Neutrophil (primary cell): ENCODE measurements at regions not wholly inside any gene's neighbourhood (a gene's known extent, or its start where the extent isn't known, plus 50 kb on each side); places are given as distances from the start of the nearest gene placed in this dataset.
"Not testable (repeated sequence)": the region's sequence is repeated elsewhere in the genome, so short reads cannot be mapped to it uniquely, and the experiment has no call there.

Source experiments
- H3K27ac ChIP-seq: fragments of 200-600 bp; sonication (generic); 2 replicates; pipeline ENCODE4 v1.5.1; 2016; ENCODE audit warnings: mild to moderate bottlenecking, moderate library complexity
- H3K27me3 ChIP-seq: fragments of 200-600 bp; sonication (generic); 2 replicates; pipeline ENCODE4 v1.6.0; 2016; ENCODE audit warnings: mild to moderate bottlenecking
- H3K36me3 ChIP-seq: fragments of 200-600 bp; sonication (generic); 2 replicates; pipeline ENCODE4 v1.5.1; 2017
- H3K4me1 ChIP-seq, 2 experiments: fragments of 200-600 bp in 1 of 2; sonication (generic) in 1 of 2; 1 replicate in 1 of 2; 2 replicates in 1 of 2; pipeline versions ENCODE4 v1.5.1 to v1.6.1; 2013 to 2016; ENCODE audit warnings: low read depth in 1 of 2, low read length in 1 of 2, mild to moderate bottlenecking in 1 of 2, moderate library complexity in 1 of 2; ENCODE audit not compliant: control insufficient read depth in 1 of 2, insufficient read depth in 1 of 2
- H3K4me3 ChIP-seq, 2 experiments: fragments of 200-600 bp in 1 of 2; sonication (generic) in 1 of 2; 1 replicate in 1 of 2; 2 replicates in 1 of 2; pipeline ENCODE4 v1.5.1; 2013 to 2016; ENCODE audit warnings: low read depth in 1 of 2, low read length in 1 of 2, mild to moderate bottlenecking in 1 of 2, moderate library complexity in 1 of 2
- H3K9me3 ChIP-seq: fragments of 200-600 bp; sonication (generic); 2 replicates; pipeline ENCODE4 v1.5.1; 2016
- TF ChIP-seq, protein P1 (sequence below): fragments of 200-600 bp; sonication (generic); IDR thresholded peaks from 2 replicates; pipeline ENCODE4 v1.5.1; 2016; ENCODE audit warnings: antibody characterized with exemption

DNA sequence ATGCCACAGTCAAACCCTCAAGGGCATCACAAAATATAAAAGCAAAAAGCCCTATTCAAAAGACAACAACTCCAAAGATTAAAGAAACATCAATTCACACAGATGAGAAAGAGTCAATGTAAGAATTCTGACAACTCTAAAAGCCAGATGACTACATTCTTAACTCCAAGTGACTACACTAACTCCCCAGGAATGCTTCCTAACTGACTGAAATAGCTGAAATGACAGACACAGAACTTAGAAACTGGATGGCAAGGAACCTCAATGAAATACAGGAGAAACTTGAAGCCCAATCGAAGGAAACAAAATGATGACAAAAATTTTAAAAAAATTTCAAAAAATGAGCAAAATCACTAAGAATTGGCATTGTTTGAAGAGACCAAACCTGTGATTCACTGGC, 1047.6 kb upstream of the PCDH10 start:
- no peaks in the 10 kb centered on the region for H3K27me3 ChIP-seq
- H3K9me3 ChIP-seq = no peaks in the 10 kb centered on the region
- no peak overlapping the region for H3K27ac ChIP-seq
- TF ChIP-seq, protein P1, sequence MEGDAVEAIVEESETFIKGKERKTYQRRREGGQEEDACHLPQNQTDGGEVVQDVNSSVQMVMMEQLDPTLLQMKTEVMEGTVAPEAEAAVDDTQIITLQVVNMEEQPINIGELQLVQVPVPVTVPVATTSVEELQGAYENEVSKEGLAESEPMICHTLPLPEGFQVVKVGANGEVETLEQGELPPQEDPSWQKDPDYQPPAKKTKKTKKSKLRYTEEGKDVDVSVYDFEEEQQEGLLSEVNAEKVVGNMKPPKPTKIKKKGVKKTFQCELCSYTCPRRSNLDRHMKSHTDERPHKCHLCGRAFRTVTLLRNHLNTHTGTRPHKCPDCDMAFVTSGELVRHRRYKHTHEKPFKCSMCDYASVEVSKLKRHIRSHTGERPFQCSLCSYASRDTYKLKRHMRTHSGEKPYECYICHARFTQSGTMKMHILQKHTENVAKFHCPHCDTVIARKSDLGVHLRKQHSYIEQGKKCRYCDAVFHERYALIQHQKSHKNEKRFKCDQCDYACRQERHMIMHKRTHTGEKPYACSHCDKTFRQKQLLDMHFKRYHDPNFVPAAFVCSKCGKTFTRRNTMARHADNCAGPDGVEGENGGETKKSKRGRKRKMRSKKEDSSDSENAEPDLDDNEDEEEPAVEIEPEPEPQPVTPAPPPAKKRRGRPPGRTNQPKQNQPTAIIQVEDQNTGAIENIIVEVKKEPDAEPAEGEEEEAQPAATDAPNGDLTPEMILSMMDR = no peak
- no peaks in the 10 kb centered on the region for H3K36me3 ChIP-seq
- no peaks in the 10 kb centered on the region for H3K4me1 ChIP-seq
- H3K4me3 ChIP-seq = no peak overlapping the region

DNA sequence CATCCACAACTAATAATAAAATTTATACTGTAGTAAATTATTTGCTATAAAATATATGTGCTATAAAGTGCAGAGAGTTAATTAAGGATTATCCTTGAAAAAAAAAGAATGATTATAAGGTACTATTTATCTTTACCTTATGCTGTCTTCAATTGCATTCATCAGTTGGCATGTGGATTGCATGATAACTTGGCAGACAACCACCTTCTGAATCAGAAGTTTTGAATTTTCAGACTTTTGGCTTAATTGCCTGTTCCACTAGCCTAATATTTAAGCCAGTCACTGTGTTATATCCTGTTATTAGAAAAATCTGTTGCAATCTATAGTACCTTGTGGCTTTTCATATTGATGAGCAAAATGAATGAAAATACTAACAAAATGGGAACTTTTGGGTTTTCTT, 1040.3 kb upstream of the PCDH10 start:
- Histone ChIP-seq H3K36me3 (no peaks in the 10 kb centered on the region), H3K27ac (no peak overlapping the region), H3K4me3 (no peak overlapping the region), H3K27me3 (no peaks in the 10 kb centered on the region), H3K9me3 (no peaks in the 10 kb centered on the region), H3K4me1 (no peaks in the 10 kb centered on the region)
- TF ChIP-seq, protein P1 = no peak

- Histone ChIP-seq H3K36me3 (no peaks in the 10 kb centered on the region), H3K4me3 (no peak overlapping the region), H3K4me1 (no peaks in the 10 kb centered on the region), H3K27ac (no peak overlapping the region), H3K27me3 (no peaks in the 10 kb centered on the region), H3K9me3 (no peaks in the 10 kb centered on the region)
- TF ChIP-seq, protein P1 = no peak
Measured at GRCh38 chr4:132114885-132115284, 1034.2 kb upstream of the PCDH10 start.

DNA sequence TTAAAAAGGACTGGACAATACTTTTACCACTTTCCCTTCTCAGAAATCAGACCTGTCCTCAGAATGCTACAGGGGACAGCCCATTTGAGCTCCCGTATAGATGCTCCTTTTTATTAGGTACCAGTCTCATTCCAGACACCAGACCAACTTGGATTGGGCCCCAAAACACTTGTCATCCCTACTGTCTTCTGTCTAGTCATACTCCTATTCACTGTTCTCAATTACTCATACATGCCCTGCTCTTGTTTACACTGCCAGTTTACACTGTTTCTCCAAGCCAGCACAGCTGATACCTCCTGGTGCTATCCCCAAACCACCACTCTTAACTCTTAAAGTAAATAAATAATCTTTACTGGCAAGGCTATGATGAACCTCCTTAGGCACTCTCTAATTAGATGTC, 1026.4 kb upstream of the PCDH10 start:
- H3K9me3 ChIP-seq, H3K4me1 ChIP-seq, H3K27ac ChIP-seq, H3K27me3 ChIP-seq, H3K36me3 ChIP-seq, H3K4me3 ChIP-seq: not testable (repeated sequence)

- no peaks in the 10 kb centered on the region for H3K9me3 ChIP-seq
- TF ChIP-seq, protein P1 = no peak
- no peaks in the 10 kb centered on the region for H3K36me3 ChIP-seq
- H3K27ac ChIP-seq = no peak overlapping the region
- no peaks in the 10 kb centered on the region for H3K27me3 ChIP-seq
- no peak overlapping the region for H3K4me3 ChIP-seq
- H3K4me1 ChIP-seq = no peaks in the 10 kb centered on the region
Measured at GRCh38 chr4:132123870-132124623, 1025.0 kb upstream of the PCDH10 start.

GRCh38 chr4:132124624-132124974, 1024.5 kb upstream of the PCDH10 start:
- Histone ChIP-seq H3K27ac (no peak overlapping the region), H3K4me3 (no peak overlapping the region), H3K27me3 (no peaks in the 10 kb centered on the region), H3K4me1 (no peaks in the 10 kb centered on the region), H3K36me3 (no peaks in the 10 kb centered on the region), H3K9me3 (no peaks in the 10 kb centered on the region)
- TF ChIP-seq, protein P1 = no peak
